Endothelial cell of umbilical vein (primary cell): ENCODE measurements at regions not wholly inside any gene's neighbourhood (a gene's known extent, or its start where the extent isn't known, plus 50 kb on each side); places are given as distances from the start of the nearest gene placed in this dataset.
A peak's percentile ranks its signal among the peaks of the same experiment; 100 is the strongest.

Experiments
- BruUV-seq: library from RNA; stranded (reverse); fragments of 400-500 nt; replicated peaks from 2 replicates; lab custom pipeline; 2021; lab: Mats Ljungman, UMichigan
- CTCF ChIA-PET: fragments of 300-600, 350-600 bp; sonication (Branson Sonifier 250); formaldehyde crosslinking; loops from one replicate; lab custom pipeline; 2021; ENCODE audit warnings: antibody characterized with exemption, inconsistent platforms; lab: Charles Lee
- POLR2A ChIA-PET: fragments of 300-600, 350-600 bp; sonication (Branson Sonifier 250); formaldehyde crosslinking; loops from one replicate; lab custom pipeline; 2021; ENCODE audit warnings: antibody characterized with exemption, inconsistent platforms; lab: Charles Lee
- DNase-seq: peaks from one replicate; pipeline ENCODE4 v3.0.0-alpha.2; 2011; ENCODE audit warnings: low read depth, low spot score
- FAIRE-seq: peaks from 2 replicates; lab custom pipeline; 2011; peaks lifted over from hg19 to GRCh38; lab: Jason Lieb, UNC
- H2AFZ ChIP-seq: 2 replicates; pipeline ENCODE4 v1.6.0; 2012; ENCODE audit warnings: low read depth, low read length, control low read depth, inconsistent platforms
- H3K27ac ChIP-seq: 2 replicates; pipeline ENCODE4 v1.5.1; 2011; ENCODE audit warnings: low read depth, mild to moderate bottlenecking, control low read depth, low read length, moderate library complexity; ENCODE audit not compliant: insufficient read depth
- H3K27me3 ChIP-seq, 2 experiments: 2 replicates each; pipeline versions ENCODE4 v1.6.0 to v1.6.1; 2011; ENCODE audit warnings: low read length in 2 of 2, mixed read lengths in 1 of 2; ENCODE audit not compliant: control insufficient read depth in 2 of 2, insufficient read depth in 2 of 2
- H3K36me3 ChIP-seq, 2 experiments: 2 replicates in 1 of 2; 3 replicates in 1 of 2; pipeline ENCODE4 v1.5.1; 2011; ENCODE audit warnings: low read length in 2 of 2, mild to moderate bottlenecking in 1 of 2, moderate library complexity in 1 of 2; ENCODE audit not compliant: control insufficient read depth in 2 of 2, insufficient read depth in 2 of 2; ENCODE audit errors: extremely low read depth in 1 of 2
- H3K4me1 ChIP-seq: 3 replicates; pipeline ENCODE4 v1.5.1; 2011; ENCODE audit warnings: mild to moderate bottlenecking, low read length; ENCODE audit not compliant: control insufficient read depth, insufficient read depth; ENCODE audit errors: extremely low read depth
- H3K4me2 ChIP-seq: 2 replicates; pipeline ENCODE4 v1.6.1; 2011; ENCODE audit warnings: low read length, control low read depth, mixed read lengths; ENCODE audit not compliant: insufficient read depth
- H3K4me3 ChIP-seq, 3 experiments: fragments of 200-600 bp in 1 of 3; sonication (generic), shearing (Covaris generic) in 1 of 3; replicated peaks in 1 of 3; 2 replicates each; pipeline ENCODE4 v1.5.1; 2011 to 2016; ENCODE audit warnings: control low read depth in 3 of 3, low read length in 3 of 3, mild to moderate bottlenecking in 2 of 3, inconsistent platforms in 1 of 3, low read depth in 1 of 3, moderate library complexity in 1 of 3; ENCODE audit not compliant: insufficient read depth in 1 of 3
- H3K79me2 ChIP-seq: 2 replicates; pipeline ENCODE4 v1.6.0; 2012; ENCODE audit warnings: low read length, inconsistent platforms; ENCODE audit not compliant: control insufficient read depth, insufficient read depth
- H3K9ac ChIP-seq: replicated peaks from 2 replicates; pipeline ENCODE3; 2011; ENCODE audit warnings: low read length, control low read depth; ENCODE audit not compliant: insufficient read depth; ENCODE audit errors: extremely low read depth
- H3K9me1 ChIP-seq: replicated peaks from 3 replicates; pipeline ENCODE4 v1.6.0; 2011; ENCODE audit warnings: mild to moderate bottlenecking, low read length; ENCODE audit not compliant: control insufficient read depth, insufficient read depth; ENCODE audit errors: extremely low read depth
- H3K9me3 ChIP-seq: replicated peaks from 2 replicates; pipeline ENCODE4 v1.5.1; 2012; ENCODE audit warnings: low read length, inconsistent platforms; ENCODE audit not compliant: control insufficient read depth, insufficient read depth
- H4K20me1 ChIP-seq: replicated peaks from 2 replicates; pipeline ENCODE3; 2011; ENCODE audit warnings: mild to moderate bottlenecking, low read length; ENCODE audit not compliant: control insufficient read depth, insufficient read depth; ENCODE audit errors: extremely low read depth
- EZH2 ChIP-seq: IDR thresholded peaks from 2 replicates; pipeline ENCODE4 v1.6.1; 2012; ENCODE audit warnings: borderline replicate concordance, low read depth, mild to moderate bottlenecking, moderate library complexity, low read length, inconsistent platforms; ENCODE audit not compliant: severe bottlenecking
- FOS ChIP-seq: IDR thresholded peaks from 2 replicates; pipeline ENCODE4 v1.6.1; 2011; ENCODE audit warnings: mild to moderate bottlenecking, low read length, moderate library complexity, borderline replicate concordance; ENCODE audit not compliant: insufficient read depth
- MYC ChIP-seq: IDR thresholded peaks from one replicate; pipeline ENCODE4 v1.6.1; 2011; ENCODE audit warnings: mild to moderate bottlenecking, low read depth, low read length
- POLR2AphosphoS5 ChIP-seq: IDR thresholded peaks from 2 replicates; pipeline ENCODE4 v1.6.1; 2012; ENCODE audit warnings: low read depth, mild to moderate bottlenecking, control low read depth, low read length, moderate library complexity; ENCODE audit not compliant: insufficient read depth
- dilution Hi-C: fragments of 300-500 bp; cut with MboI; formaldehyde crosslinking; loops from one replicate; pipeline ENCODE4 v1.15.0; 2019; ENCODE audit warnings: low sequenced_read_pairs; ENCODE audit not compliant: extremely low pct_ligation_motif_present
- intact Hi-C: fragments of 100-400 bp; cut with micrococcal nuclease; formaldehyde crosslinking; loops from one replicate; pipeline ENCODE4 v1.10.0; 2022
- TF ChIP-seq, protein P1 (sequence below), 2 donors: IDR thresholded peaks; 1 replicate in 1 of 2; 2 replicates in 1 of 2; pipeline ENCODE4 v1.5.1; 2011; ENCODE audit warnings: low read length in 2 of 2, mild to moderate bottlenecking in 2 of 2, moderate library complexity in 2 of 2, control low read depth in 1 of 2, inconsistent platforms in 1 of 2, low read depth in 1 of 2; ENCODE audit not compliant: insufficient read depth in 1 of 2; ENCODE audit errors: extremely low read depth in 1 of 2
- TF ChIP-seq, protein P2 (sequence below): IDR thresholded peaks from 2 replicates; pipeline ENCODE4 v1.6.1; 2011; ENCODE audit not compliant: insufficient read depth, insufficient read length

DNA sequence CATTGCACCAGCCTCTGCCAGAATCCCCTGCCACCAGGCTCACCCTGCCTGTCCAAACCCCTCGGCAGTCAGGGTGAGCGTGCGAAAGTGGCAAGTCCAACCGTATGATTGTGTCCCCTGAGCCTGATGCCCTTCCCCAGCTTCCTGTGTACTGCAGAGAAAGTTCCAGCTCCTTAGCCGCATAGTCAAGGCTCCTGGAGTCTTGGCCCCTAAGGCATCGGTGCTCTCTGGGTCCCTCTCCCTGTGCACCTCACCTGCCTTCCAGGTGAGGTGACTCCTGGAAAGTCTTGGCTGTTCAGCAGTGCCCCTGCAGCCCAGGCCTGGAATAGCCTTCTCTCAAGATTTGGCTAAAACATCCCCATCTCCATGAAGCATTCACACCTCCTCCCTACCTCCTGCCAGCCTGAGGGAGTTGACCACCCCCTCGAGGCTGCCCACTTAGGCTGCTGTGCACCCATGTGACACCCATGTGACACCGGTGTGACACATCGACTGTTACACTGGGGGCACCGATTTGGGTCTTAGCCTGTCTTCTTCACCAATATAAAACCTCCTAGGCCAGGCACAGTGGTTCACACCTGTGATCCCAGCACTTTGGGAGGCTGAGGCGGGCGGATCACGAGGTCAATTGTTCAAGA lies 56.1 kb upstream of the ELN start:
- no peaks in the 10 kb centered on the region for H3K9me1 ChIP-seq
- no peaks in the 10 kb centered on the region for H3K79me2 ChIP-seq
- intact Hi-C loops (no loop called here), dilution Hi-C loops (no loop called here)
- DNase-seq (no peak), FAIRE-seq (no peak)
- H2AFZ ChIP-seq: no peak overlapping the region
- H3K4me1 ChIP-seq: no peaks in the 10 kb centered on the region
- H3K9ac ChIP-seq: no peak overlapping the region
- no peaks in the 10 kb centered on the region for H3K9me3 ChIP-seq
- no peaks in the 10 kb centered on the region for H3K36me3 ChIP-seq
- ChIA-PET CTCF (interaction anchor here (2.3 kb wide), 1 partner anchor 55 kb away, joined by 21 read pairs; no protein-coding TSS in a partner anchor), POLR2A (no interaction called here)
- no peak overlapping the region for H3K4me3 ChIP-seq
- no peaks in the 10 kb centered on the region for H3K27me3 ChIP-seq
- no peaks in the 10 kb centered on the region for H4K20me1 ChIP-seq
- BruUV-seq: no TSS peak
- no peak overlapping the region for H3K4me2 ChIP-seq
- H3K27ac ChIP-seq: no peak overlapping the region
- no peak for TF ChIP-seq EZH2
- no peak for TF ChIP-seq MYC
- TF ChIP-seq POLR2AphosphoS5: no peak
- TF ChIP-seq, protein P1, sequence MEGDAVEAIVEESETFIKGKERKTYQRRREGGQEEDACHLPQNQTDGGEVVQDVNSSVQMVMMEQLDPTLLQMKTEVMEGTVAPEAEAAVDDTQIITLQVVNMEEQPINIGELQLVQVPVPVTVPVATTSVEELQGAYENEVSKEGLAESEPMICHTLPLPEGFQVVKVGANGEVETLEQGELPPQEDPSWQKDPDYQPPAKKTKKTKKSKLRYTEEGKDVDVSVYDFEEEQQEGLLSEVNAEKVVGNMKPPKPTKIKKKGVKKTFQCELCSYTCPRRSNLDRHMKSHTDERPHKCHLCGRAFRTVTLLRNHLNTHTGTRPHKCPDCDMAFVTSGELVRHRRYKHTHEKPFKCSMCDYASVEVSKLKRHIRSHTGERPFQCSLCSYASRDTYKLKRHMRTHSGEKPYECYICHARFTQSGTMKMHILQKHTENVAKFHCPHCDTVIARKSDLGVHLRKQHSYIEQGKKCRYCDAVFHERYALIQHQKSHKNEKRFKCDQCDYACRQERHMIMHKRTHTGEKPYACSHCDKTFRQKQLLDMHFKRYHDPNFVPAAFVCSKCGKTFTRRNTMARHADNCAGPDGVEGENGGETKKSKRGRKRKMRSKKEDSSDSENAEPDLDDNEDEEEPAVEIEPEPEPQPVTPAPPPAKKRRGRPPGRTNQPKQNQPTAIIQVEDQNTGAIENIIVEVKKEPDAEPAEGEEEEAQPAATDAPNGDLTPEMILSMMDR (IDR thresholded peaks at IDR 0.05; ENCODE audit: extremely low read depth in 1 of 2, insufficient read depth in 1 of 2, low read depth in 1 of 2, low read length in 2 of 2): peak in 1 of 2 donors; percentile 4
- no peak for TF ChIP-seq FOS
- TF ChIP-seq, protein P2, sequence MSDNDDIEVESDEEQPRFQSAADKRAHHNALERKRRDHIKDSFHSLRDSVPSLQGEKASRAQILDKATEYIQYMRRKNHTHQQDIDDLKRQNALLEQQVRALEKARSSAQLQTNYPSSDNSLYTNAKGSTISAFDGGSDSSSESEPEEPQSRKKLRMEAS: no peak
